HG02970 (cell line): ENCODE measurements at regions not wholly inside any gene's neighbourhood (a gene's known extent, or its start where the extent isn't known, plus 50 kb on each side); places are given as distances from the start of the nearest gene placed in this dataset.

ENCODE experiments used
- ATAC-seq: cut with Tn5 transposase; IDR thresholded peaks from one replicate; pipeline ENCODE4 v1.9.1; 2021; ENCODE audit warnings: mild to moderate bottlenecking, moderate library complexity, moderate number of reproducible peaks; ENCODE audit not compliant: unreplicated experiment, low FRiP score

DNA sequence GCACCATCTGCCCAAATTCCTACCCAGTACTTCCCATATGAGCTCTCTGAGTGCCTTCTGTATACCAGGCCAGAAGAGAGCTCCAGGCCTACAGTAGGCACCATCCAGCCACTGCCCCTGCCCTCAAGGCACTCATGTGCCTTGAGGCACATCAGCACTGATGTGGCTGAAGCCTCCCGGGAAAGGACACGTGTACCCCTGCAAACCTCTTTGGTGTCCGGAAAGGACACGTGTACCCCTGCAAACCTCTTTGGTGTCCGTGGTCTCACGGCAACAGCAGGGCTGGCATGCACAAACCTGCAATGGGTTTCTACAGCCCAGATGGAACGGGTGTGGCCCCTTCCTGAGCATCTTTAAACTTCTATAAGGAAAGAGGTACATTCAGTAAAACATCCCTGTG is 209.4 kb upstream of the IGF1R start:
- ATAC-seq: no peak

DNA sequence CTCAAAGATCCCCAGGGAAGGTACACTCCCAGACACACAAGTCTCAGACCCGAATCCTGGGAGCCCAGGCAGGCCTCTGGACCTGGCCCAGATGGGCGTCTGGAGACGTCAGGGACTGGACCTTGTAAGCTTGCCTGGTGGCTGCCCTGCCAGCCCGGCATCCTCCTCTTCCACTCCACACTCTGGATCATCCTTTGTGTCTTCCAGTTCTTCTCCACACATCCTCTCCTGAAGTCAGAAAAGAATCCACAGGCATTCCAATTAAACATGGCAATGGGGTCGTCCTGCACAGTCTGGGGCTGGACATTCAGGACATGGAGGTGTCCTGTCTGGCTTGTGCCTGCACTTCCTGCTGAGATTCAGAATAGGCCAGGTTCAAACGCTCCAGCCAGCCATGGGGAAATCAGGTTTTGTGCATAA is 208.8 kb upstream of the IGF1R start:
- ATAC-seq: no peak

DNA sequence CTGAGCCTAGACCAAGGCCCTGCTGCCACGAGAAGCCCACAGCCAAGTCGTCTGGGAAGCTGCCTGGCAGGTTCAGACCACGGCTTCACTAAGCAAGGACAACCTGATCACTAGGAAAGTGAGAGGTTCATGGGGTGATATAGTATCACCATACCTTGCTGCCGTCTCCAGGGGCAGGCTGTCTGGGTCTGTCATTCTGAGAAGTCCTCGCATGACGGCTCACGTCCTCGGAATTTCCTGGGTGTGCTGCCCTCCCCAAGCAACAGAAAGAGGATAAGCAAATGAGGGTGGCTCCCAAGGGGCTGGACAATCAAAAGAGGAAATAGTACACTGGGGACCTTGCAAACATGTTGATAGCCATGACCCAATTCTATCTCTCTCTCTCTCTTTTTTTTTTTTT is 207.4 kb upstream of the IGF1R start:
- no peak for ATAC-seq

DNA sequence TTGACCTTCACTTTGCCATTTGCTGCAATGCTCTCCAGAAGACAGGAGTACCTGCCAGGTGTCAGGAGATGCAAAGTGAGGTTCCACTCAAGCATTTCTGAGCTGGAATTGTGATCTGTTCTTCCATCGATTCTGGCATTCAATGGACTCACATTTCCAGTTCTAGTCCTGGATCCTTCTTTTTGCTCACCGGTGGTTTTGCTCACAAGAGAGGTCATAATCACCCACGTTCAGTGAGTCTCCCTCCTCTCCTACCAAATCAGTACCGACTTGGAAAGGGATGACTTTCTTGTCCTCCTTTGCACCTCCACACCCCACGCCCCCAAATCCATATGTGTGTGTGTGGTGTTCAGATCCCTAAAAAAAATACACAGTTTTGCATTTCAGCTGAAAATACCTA is 206.7 kb upstream of the IGF1R start:
- ATAC-seq: no peak

DNA sequence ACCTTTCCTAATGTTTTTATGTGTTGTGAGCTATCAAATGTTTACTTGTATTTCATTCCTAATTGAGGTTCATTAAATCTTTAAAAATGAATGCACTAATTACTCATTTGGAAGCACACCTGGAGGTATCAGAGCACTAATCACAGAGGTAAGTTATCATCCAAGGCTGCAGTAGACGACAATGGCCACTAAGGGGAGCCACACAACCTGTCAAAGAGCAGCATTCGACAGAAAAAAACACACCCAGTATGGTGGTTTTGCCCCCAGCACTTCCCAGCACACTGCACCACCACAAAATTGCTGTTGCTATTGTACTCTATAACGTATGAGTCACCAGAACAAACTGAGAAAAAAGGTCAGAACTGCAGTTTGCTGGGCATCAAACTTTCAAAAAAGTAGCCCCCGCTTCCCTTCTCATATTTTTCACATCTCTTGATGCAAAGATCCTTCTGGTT is 205.9 kb upstream of the IGF1R start:
- ATAC-seq: peak; percentile 73

DNA sequence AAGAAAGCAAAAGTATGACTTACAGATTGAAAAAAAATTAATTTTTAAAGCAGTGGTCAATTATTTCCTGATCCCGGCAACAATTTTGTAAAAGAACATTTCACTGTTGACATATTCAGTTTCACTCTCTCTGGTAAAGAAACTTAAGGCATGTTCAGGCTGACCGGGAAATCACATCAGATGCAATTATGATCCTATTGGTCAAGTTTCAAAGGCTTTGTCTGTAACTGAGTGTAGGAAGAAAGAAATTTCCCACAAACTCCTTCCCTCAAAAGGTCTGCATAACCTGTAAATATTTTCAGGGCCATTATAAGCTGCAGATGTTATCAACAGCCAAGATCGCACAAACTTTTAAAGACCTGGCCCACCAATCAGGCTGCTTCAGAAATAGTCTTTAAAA is 205.4 kb upstream of the IGF1R start:
- ATAC-seq: no peak

DNA sequence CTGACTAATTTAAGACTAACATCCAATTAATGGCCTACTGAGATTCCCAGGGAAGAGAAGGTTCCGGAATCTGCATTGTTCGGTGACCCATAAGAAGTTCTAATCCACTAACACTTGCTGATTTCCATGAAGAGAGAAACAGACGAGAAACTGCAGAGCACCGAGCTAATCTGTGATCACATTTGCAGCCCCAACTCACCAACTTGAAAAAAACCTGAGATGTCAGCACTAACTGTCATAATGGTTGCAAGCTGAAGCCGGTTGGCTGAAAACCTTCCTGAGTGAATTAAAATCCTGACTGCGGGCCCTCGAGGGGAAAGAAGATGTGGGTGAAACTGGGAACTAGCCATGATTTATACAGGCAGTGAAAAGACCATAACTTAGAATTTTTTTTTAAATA is 204.8 kb upstream of the IGF1R start:
- no peak for ATAC-seq

DNA sequence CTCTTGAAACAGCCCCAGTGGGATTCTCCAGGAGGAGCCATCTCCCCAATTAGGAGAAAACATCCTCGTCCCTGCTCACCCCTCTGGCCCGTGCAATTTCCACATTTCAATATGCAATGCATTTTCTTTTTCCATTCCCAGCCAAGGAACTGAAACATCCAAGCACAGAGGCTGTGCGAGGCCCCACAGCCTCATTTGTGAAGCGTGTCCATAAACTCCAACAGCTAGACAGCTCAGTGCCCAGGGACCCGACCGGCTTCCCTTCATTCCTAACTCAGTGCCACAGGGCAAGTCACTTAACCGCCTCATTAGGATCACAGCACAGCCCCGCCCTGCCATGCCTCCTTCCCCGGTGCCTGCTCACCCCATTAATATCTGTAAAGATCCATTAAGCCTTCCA is 204.2 kb upstream of the IGF1R start:
- ATAC-seq: no peak

DNA sequence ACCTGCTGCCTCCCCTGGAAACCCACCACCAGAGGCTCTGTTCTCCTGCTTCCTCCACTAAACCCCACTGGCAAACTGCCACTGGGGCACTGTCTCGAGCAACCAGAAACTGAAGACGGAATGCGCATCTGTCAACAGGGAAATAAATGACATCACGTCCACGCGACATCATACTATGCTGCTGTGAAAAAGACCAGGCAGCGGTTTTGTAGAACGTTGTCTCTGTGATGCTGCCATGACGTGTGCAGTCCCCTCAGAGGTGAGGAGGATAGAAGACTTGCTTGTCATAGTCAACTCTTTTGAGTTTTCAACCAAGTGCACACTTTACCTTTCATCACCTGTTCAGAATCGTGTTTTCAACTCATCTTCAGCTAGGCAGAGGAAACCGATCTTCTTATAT is 203.0 kb upstream of the IGF1R start:
- ATAC-seq: no peak

DNA sequence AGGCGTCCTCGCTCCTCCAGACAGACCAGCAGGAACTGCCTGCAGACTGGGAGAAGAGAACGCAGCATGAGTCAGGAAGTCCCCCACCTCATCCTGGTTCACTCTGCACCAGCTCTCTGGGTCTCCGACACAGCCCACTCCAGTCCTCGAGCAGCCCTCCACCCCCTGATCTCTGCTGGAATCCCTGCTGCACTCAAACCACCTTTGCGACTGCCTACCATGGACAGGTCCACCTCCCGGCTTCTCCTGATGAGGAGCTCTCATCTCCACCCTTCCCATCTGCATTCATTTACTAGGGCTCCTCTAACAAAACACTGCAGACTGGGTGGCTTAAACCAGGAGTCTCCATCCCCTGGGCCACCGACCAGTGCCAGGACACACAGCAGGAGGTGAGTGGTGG is 202.3 kb upstream of the IGF1R start:
- no peak for ATAC-seq

DNA sequence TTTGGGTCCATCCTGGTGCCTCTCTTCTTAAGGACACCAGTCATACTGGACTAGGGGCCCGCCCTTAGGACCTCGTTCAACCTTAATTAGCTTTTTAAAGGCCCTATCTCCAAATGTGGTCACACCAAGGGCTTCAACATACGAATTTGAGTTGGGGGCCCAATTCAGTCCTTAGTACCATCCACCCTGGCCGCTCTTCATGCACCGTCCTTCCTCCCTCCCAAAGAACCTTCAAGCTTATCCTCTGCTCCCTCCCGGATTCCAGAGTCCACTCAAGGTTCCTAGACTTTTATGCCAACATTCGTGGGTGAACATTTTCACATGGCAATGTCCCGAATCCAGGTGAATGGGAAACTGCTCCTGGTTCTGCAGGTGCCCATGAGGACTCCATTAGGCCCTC is 201.3 kb upstream of the IGF1R start:
- no peak for ATAC-seq

DNA sequence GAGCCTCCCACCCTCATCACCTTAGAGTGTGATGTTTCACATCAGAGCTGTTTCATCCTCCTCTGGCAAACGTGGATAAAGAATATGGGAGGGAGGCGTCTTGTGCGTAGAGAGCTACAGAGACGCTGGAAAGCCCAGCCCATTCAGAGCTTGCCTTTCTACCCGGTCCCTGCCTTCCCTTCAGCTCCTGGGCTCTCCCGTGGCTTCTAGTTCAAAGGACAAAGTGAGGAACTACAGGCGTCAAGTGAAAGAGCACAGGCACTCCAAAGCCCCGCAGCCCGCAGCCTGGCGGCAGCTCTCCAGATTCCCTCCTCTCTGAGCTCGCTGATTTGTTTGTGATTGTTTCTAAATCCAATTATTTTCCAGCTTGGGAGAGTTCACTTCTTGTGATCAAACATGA is 197.1 kb upstream of the IGF1R start:
- ATAC-seq: no peak

DNA sequence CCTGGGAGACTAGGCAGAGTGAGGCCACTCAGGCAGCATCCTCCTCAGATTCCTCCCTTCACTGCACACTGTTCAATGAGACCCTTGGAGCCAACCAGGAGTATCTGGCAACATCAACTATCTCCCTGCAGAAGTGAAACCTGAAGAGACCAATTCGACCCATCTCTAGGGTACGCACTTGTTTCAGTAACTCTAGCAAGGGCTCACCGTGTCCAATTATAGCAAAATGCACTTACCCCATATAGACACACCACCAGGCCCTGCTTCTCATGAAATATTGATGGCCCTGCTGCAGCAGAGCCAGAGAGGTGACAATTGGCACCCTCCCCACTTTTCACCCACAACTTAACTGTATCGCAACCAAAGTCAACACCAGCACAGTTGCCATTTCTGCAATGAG is 196.1 kb upstream of the IGF1R start:
- no peak for ATAC-seq

DNA sequence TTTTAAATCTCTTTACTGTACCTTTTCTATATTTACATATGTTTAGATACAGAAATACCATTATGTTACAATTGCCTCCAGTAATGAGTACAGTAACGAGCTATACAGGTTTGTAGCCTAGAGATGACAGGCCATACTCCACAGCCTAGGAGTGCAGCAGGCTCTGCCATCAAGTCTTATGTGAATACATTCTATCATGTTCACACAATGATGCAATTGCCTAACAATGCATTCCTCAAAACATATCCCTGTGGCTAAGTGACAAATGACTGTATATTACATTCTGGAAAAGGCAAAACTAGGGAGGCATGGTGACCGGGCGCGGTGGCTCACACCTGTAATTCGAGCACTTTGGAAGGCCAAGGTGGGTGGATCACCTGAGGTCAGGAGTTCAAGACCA is 192.4 kb upstream of the IGF1R start:
- ATAC-seq: no peak

DNA sequence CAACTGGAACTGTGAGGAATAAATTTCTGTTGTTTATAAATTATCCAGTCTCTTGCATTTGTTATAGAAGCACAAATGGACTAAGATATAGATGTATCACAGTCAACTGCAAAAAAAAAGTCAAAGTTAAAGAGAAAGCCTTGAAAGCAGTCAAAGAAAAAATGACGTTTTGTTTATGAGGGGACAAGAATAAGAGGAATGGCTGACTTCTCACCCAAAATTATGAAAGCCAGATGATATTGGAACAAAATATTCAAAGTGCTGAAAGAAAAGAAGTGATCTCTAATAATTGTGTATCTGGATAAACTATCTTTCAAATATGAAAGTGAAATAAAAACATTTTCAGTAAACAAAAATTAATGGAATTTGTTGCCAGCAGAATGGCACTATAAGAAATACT is 171.8 kb upstream of the IGF1R start:
- ATAC-seq: no peak

DNA sequence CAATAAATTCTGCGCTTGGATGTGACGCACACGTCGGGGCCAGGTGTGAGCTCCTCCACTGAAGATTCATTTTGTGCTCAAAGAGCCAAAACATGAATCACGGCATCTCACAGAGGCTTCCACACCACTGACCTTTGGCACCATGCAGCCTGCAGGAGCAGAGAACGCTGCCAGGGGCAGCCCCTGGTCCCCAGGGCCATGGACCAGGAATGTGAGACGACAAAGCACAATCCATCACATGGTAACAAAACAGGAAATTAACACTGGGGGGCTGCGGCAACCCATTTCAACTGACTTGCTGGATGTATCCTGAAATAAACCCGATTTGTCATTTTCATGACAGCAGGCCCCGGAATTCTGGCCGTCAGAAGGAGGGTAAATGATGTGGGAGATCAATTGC is 167.5 kb upstream of the IGF1R start:
- no peak for ATAC-seq

DNA sequence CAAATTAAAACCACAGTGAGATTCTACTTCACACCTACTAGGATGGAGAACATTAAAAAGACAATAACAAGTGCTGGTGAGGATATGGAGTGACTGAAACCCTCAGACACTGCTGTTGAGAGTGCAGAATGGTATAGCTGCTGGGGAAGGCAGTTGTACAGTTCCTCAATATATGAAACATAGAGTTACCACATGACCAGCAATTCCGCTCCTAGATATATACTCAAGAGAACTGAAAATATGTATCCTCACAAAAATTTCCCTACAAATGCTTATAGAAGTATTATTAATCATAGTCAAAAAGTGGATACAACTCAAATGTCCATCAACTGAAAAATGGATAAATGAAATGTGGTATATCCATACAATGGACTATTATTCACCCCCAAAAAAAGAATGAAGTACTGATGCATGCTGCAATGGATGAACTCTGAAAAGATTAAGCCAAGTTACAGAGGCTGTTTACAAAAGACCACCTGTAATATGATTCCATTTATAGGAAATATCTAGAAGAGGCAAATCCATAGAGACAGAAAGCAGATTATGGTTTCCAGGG is 164.7 kb upstream of the IGF1R start:
- ATAC-seq: no peak

DNA sequence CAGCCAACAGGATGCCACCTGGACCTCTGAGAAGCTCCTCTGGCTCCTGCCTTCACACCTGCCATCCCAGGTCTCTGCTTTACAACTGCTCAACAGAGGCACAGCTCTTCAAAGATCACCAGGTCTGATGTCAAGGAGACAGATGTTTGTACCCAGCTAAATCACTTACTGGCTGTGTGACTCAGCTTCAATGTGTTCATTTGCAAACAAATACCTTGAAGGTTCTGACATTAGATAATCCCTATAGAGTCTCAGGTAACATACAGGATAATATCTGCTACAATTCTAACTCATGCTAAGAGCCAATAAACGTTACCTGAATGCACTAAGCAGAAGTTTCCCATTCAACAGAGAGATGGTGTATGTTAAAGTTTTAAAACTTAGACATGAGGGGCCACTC is 163.4 kb upstream of the IGF1R start:
- no peak for ATAC-seq

DNA sequence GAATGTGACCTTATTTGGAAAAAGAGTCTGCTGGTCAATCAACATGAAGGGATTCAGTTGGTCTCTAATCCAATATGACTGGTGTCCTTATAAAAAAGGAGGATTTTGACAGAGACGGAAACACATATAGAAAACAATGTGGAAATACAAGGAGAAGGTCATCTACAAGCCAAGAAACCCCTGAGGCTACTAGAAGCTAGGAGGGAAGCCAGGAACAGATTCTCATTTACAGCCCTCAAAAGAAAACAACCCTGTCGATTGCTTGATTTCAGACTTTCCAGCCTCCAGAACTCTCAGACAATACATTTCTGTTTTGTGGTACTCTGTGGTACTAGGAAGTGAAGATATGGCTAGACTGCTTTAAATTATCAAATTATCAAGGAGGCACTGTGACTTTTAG is 162.9 kb upstream of the IGF1R start:
- no peak for ATAC-seq

DNA sequence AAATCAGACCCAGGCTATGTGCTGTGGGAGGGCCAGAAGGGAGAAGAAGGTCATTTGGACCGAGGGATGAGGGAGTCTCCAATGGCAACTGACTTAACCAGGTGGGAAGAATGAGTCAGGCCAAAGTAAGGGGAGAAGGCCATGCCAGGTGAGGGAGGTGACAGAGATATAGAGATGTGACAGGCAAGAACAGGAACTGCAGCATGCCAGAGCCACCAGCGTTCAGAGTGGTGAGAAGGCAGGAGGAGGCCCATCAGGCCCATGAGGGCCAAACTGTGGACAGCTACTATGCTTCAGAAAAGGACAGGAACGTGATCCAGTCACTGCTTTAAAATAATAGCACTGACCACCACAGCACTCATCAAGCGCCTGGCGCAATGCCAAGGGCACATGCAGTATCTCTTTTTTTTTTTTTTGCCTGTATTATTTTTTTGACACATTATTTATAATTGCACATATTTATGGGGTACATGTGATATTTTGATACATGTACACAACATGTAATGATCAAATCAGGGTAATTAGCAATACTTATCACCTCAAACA is 154.3 kb upstream of the IGF1R start:
- no peak for ATAC-seq

DNA sequence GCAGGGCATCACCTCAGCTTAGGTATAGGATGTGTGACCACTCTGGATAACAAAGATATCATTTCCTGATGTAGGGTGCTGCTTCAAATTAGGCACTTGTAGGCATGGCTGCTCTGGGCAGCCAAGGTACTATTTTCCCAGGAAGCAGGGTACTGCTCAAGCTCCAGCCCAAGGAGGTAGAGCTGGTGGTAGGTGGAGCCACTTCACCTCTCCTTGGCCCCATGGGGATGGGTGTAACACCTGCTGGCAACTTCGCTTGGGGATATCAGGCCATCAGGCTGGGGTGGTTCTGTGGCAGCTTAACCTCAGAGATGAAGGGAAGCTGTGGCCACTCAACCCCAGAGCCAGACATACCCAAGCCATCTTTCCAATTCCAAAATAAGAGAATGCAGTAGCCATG is 147.1 kb upstream of the IGF1R start:
- ATAC-seq: no peak

DNA sequence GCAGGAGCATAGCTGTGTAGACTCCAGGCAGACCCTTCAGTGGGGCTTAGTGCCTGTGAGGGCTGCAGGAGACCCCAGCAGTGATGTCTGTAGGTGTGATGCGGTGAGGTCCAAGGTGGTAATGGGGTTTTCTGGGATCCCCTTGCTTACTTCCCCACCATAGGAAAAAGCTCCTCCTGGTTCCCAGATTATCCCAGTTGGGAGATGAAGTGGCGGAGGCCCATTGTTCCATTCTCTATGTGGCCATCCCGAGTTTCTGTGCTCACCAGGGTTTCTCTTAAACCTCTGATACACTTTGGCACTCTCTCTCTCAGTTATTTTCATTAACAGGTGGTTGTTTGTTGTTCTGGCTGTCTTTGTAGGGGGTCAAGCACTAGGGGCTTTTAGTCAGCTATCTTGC is 146.7 kb upstream of the IGF1R start:
- ATAC-seq: no peak

DNA sequence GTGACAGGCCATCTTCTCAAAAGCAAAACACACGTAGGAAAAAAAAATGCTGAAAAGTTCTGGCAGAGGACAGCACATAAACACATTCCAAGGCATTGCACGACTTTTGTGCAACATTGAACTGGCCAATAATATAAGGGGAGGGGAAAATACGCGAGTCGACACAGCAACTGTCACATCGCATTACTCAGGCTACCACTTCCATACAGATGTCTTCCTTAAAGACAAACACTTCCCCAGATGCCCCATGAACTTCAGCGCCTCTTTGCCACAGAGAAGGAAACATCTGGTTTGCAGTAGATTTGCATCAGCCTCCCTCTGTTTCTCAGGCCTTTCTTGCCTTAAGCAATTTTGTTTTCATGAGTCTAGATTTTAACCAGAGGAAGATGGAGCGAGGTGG is 144.4 kb upstream of the IGF1R start:
- no peak for ATAC-seq
